NCI-H2196 treated with DMSO at 0.1 percent for 48 hours (cell line): ENCODE measurements at regions not wholly inside any gene's neighbourhood (a gene's known extent, or its start where the extent isn't known, plus 50 kb on each side); places are given as distances from the start of the nearest gene placed in this dataset.

Source experiments
- DNase-seq: peaks from one replicate; lab custom pipeline; 2025; ENCODE audit not compliant: unreplicated experiment; lab: John Stamatoyannopoulos, UW

- no peak for DNase-seq
Measured at GRCh38 chr17:14688134-14688533, 387.3 kb downstream of the HS3ST3B1 start.

DNA sequence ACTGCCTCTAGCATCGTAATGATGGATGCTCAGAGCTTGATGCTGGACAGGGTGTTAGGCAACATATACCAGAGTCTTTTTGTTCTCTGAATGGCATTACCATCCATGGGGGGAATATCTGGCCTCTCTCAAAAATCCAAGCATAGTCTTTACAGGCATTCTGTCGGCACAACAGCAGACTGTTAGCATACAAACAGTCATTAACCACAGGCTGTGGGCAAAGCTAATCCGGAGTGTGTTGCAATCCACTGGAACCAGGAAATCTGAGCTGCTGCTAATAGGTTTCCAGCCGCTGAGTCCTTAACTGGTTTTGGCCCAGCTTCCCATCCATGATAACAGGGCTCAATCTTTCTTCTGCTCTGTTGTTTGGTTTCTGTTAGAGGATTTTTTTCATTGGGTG, 371.9 kb downstream of the HS3ST3B1 start:
- DNase-seq = no peak

DNA sequence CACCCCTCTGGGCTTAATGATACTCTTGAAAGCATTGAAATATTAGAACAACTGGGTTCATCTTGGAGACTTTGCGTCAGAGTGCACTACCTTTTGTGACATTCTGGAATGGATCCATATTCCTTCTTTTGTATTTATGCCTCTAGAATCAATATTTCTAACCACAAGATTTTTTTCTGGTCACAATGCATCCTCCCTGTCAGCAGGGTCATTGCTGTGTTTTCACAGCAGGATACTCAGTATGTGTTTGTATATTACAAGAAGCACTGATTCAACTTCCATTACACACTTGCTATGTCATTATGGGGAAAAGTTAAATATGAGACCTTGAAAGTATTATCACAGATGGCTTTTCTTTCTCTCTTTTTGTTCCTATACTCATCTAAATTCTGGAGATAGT, 370.0 kb downstream of the HS3ST3B1 start:
- DNase-seq = no peak

- DNase-seq = no peak
Measured at GRCh38 chr17:14664511-14664910, 363.6 kb downstream of the HS3ST3B1 start.

- DNase-seq = no peak
Measured at GRCh38 chr17:14641117-14641516, 340.2 kb downstream of the HS3ST3B1 start.

- no peak for DNase-seq
Measured at GRCh38 chr17:14637260-14637659, 336.4 kb downstream of the HS3ST3B1 start.

DNA sequence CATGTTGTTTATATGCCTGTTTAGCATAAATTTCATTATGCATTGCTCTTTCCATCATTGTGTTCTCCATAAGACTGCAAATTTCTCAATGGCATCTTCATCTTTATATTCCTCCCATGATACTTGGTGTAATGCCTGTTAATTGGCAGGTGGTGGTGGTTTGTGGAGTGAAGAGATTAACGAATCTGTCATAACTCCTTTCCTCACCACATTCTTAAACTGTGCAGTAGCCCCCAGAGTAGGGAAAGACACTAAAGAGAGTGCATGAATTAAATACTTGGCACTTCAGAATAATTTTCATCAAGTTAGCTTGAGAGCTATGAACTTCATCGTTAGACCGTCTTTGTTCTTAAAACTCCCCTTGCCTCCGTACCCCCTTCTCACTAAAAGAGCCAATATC, 329.7 kb downstream of the HS3ST3B1 start:
- no peak for DNase-seq

DNA sequence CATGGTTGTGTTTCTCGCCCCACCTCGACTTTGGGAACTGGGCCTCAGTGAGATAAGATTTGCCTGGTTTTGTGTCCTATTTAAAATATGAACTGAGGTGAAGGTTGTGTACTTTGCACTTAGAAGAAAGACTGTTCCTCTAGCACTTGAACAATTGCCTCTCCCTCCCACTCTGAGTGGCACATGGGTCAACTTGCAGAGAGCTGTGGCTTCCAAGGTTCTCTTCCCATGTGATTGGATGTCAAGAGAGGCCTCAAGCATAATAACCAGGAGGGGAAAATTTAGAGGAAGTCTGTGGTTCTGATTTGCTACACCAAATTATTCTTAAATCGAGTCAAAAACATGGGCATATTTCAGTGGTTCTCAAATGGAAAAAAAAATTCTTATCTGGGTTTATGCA, 329.2 kb downstream of the HS3ST3B1 start:
- DNase-seq = no peak

DNA sequence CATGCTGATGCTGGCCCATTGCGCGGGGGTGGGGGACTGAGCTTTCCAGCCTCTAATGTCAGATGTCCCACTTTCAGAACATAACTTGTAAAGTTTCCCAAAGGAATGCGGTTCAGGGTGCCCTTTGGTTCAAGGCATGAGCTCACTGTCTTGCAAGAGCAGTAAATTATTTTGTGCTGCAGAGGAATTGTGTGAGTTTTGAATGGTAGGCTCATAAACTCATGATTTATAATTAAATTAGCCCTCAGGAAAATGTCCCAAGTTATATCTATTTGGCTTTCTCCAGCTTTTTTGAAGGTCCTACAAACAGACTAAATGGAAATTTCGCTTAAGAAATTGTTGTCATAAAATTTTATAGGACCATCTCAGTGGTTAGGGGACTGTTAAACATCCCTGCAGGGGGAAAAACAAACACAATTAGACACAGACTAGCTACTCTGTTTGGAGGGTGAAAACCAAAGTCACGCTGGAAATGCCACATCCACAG, 321.8 kb downstream of the HS3ST3B1 start:
- no peak for DNase-seq

DNA sequence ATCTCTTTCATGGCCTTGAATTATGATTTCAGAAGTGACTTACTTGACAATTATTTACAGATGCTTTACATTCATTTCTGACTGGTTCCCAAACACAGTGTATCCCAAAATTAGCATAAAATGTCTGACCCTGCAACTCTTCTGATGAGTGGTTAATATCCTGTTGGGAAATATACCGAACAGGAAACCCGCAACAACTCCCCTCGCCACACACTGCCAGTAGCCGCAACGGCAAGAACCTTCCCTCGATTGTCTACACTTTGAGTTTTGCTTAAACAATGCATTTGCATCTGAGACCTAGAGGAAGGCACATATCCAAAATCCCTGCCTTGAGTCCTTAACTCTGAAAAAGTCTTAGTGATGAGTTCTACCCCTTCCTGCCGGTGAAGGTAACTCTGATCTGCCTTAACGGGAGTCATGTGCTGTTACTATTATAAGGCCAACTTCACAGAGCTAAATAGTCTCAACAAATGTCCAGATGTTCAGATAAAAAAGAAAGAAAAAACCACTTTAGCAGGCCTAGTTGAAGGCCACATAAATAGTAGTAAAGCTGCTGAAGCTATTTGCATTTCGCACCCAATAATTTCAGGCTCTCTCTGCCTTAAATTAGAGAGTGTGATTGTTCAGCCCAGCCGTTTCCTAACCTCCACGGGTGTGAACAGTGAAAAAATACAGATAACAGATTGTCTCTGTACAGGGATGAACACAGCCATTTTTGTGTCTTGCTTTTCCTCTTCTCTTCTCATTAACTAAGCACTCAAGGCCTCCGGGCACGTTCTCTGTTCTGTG, 321.1 kb downstream of the HS3ST3B1 start:
- DNase-seq = no peak

GRCh38 chr17:14619821-14620220, 318.9 kb downstream of the HS3ST3B1 start:
- DNase-seq = no peak

DNA sequence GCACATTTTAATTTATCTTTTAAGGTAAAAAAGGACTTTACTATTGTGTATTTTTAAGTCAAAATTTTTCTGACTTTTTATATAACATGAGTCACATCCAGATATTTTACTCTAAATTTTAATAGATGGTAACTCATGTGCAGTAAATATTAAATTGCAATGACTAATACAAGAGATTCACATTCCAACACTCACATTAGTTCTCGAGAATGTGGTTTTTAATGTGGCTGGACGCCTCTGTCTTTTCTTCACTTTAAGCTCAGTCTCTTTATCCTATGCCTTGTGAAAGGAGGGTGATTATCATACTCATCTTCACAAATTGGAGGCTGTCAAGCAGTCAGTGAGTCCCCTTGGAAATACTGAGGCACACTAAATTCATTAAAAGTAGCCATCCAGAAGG, 315.6 kb downstream of the HS3ST3B1 start:
- no peak for DNase-seq

- DNase-seq = no peak
Measured at GRCh38 chr17:14605267-14605599, 304.4 kb downstream of the HS3ST3B1 start.

DNA sequence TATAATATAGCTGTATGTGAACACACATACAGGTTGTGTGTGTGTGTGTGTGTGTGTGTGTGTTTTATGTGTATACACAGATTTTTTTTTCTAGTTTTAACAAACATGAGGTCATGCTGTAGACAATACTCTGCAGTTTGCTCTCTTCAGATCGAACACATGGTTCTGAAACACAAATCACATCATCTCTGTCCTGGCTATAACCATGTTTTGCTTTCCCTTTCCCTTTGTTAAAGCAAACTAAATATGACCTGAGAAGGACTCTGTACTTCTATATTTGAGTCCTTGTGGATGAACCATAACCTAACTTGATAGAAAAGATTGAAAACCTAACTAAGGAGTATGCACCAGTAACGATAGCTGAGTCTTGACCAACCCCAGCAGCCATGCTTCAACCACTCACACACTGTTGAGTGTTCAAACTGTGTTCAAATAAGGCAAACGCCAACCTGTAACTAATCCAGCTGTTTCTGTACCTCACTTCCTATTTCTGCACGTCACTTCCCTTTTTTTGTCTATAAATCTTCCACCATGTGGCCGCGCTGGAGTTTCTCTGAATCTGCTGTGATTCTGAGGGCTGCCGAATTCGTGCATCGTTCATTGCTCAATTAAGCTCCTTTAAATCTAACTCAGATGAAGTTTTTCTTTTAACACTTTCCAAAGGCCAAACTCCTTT, 303.8 kb downstream of the HS3ST3B1 start:
- no peak for DNase-seq

DNA sequence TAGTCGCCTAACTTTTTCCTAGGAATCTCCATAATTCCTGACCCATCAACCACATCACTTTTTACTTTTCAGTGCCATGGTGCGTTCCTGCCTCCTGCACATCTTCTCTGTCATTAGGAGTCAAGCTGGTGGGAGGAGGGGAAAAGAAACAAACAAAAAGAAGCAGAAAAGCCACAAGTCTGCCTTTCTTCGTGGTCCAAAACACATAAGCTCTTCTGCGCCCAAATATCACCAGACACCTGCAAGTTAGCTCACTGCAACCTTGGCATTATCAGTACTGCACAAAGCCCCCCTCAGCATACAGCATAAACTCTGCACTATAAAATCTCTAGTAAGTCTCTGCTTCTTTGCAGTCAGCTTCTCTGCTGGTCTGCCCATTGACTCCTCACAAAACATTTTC, 295.3 kb downstream of the HS3ST3B1 start:
- DNase-seq = no peak

GRCh38 chr17:14595656-14596055, 294.8 kb downstream of the HS3ST3B1 start:
- DNase-seq = no peak

DNA sequence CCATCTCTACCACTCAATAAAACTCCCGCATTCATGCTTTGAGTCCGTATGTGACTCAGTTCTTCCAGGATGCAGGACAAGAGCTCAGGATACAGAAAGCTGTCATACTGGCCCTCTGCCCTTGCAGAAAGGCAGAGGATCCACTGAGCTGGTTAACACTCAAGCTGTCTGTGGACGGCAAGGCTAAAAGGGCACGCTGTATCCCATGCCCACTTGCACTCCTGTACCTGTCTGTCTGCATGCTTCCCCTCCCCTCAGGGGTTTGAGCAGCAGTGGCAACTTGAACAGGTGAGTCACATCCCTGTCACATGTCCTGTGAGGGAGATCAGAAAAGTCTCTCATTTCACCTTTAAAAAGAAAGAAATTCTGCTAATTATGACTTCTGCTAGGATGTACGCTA, 293.8 kb downstream of the HS3ST3B1 start:
- no peak for DNase-seq

DNA sequence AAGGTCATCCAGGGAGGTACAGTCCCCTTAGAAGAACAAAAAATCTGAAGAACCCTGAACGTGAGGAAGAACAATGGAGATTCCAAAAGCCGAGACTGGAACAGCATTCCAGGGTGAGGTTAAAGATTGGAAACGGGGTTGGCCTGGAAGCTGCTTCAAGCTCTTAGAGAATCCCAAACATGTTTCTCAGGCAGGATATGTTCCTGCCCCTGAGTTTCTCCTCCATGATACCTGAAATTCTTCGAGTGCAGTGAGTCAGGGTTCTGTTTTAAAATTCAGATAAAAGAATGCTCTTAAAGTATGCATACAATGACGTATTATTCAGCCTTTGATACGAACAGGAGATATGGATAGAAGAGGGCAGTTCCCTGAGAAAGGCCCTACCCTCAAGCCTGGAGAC, 293.1 kb downstream of the HS3ST3B1 start:
- DNase-seq = no peak

DNA sequence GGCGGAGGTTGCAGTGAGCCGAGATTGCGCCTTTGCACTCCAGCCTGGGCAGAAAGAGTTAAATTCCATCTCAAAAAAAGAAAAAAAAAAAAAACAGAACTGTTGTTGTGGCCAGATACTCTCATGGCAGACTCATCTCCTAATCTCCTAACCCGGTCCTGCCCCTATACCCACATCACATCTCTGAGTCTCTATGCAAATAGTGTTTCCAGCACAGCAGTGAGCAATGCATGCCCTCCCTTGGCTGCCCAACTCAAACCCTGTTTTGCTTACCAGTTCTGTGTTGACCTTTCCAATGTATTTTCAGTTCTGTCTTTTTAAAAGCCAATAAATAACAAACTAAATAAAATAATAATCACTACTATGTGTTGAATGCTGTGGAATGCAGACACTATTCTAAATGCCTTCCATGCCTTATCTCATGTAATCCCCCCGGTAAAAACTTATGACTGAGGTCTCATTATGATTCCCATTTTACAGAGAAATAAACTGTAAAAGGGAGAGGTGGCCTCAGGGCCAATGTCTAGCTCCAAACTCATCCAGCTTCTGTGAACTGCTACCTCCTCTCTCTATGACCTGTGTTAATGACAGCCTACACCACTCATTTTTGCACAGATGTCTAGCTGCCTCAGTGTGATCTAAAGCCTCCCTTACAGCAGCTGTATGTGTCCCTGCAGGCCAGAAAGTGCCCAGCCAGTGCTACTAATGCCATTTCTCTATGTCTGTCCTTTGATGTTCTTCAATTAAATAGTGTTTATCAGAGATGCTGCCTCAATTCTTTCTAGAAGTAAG, 289.8 kb downstream of the HS3ST3B1 start:
- no peak for DNase-seq

DNA sequence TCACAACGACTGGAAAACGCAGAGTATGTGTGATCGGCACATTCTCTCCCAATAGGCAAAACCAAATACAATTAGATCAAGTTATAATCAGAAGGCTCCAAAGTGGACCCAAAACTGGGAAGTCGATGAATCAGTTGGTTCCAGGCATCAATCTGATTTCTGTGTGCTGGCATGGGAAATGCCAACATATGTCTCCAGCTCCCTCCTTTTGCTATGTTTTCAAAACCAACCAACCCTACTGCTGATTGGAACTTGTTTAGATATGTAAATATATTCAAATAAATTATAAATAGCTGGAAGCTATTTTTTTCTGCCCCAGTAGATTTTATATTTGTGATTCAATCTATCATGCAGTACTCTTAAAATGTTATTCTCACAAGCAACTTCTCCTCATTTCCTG, 284.2 kb downstream of the HS3ST3B1 start:
- no peak for DNase-seq

- DNase-seq = no peak
Measured at GRCh38 chr17:14582996-14583395, 282.1 kb downstream of the HS3ST3B1 start.
